Frontal cortex (tissue), 3 donors: ENCODE measurements at regions not wholly inside any gene's neighbourhood (a gene's known extent, or its start where the extent isn't known, plus 50 kb on each side); places are given as distances from the start of the nearest gene placed in this dataset.
A peak's percentile ranks its signal among the peaks of the same experiment; 100 is the strongest.

ENCODE experiments used
- DNase-seq, 2 donors: peaks; one replicate each; pipeline ENCODE4 v3.0.0; 2012; ENCODE audit warnings: low spot score in 2 of 2
- FAIRE-seq: peaks from 2 replicates; lab custom pipeline; 2012; peaks lifted over from hg19 to GRCh38; lab: Jason Lieb, UNC
- donor health status: control.
- donor health status: control.
- donor health status: control.

GRCh38 chr9:103371152-103371551, 376.0 kb downstream of the CYLC2 start:
- no peak for DNase-seq
- FAIRE-seq, result no peak

- FAIRE-seq (no peak), DNase-seq (no peak)
Observed at GRCh38 chr9:103372828-103373227, 377.7 kb downstream of the CYLC2 start.

- FAIRE-seq, result no peak
- DNase-seq, result no peak
Observed at GRCh38 chr9:103377667-103378066, 382.5 kb downstream of the CYLC2 start.

- DNase-seq (peak in 1 of 2 donors; percentile 3), FAIRE-seq (no peak)
Observed at GRCh38 chr9:103397868-103398600, 402.9 kb downstream of the CYLC2 start.

GRCh38 chr9:103399535-103399934, 404.4 kb downstream of the CYLC2 start:
- peak; percentile 88 for FAIRE-seq
- no peak for DNase-seq

GRCh38 chr9:103407260-103407659, 412.1 kb downstream of the CYLC2 start:
- FAIRE-seq (no peak), DNase-seq (no peak)

GRCh38 chr9:103410059-103410458, 414.9 kb downstream of the CYLC2 start:
- DNase-seq (no peak), FAIRE-seq (no peak)

- FAIRE-seq (no peak), DNase-seq (no peak)
Observed at GRCh38 chr9:103427696-103428095, 432.6 kb downstream of the CYLC2 start.

- FAIRE-seq (no peak), DNase-seq (no peak)
Observed at GRCh38 chr9:103430469-103430868, 435.3 kb downstream of the CYLC2 start.

- no peak for DNase-seq
- peak; percentile 26 for FAIRE-seq
Observed at GRCh38 chr9:103431809-103432208, 436.7 kb downstream of the CYLC2 start.

GRCh38 chr9:103444176-103444575, 449.0 kb downstream of the CYLC2 start:
- no peak for FAIRE-seq

GRCh38 chr9:103458826-103459225, 463.7 kb downstream of the CYLC2 start:
- FAIRE-seq (no peak), DNase-seq (no peak)

More at GRCh38 chr9:103444176-103444575, 449.0 kb downstream of the CYLC2 start:
- no peak for DNase-seq

- DNase-seq (no peak), FAIRE-seq (no peak)
Observed at GRCh38 chr9:103471241-103471640, 476.1 kb downstream of the CYLC2 start.

GRCh38 chr9:103474156-103474555, 479.0 kb downstream of the CYLC2 start:
- no peak for FAIRE-seq

GRCh38 chr9:103483471-103484096, 488.5 kb downstream of the CYLC2 start:
- no peak for FAIRE-seq
- DNase-seq, result no peak

More at GRCh38 chr9:103474156-103474555, 479.0 kb downstream of the CYLC2 start:
- no peak for DNase-seq

- DNase-seq, result no peak
- no peak for FAIRE-seq
Observed at GRCh38 chr9:103485138-103485537, 490.0 kb downstream of the CYLC2 start.

GRCh38 chr9:103514767-103515166, 519.6 kb downstream of the CYLC2 start:
- DNase-seq (no peak), FAIRE-seq (no peak)

GRCh38 chr9:103522409-103522808, 527.3 kb downstream of the CYLC2 start:
- peak; percentile 98 for FAIRE-seq
- DNase-seq, result no peak

- FAIRE-seq (no peak), DNase-seq (no peak)
Observed at GRCh38 chr9:103530934-103531333, 535.8 kb downstream of the CYLC2 start.

GRCh38 chr9:103533318-103533717, 538.2 kb downstream of the CYLC2 start:
- no peak for DNase-seq
- no peak for FAIRE-seq

GRCh38 chr9:103537426-103537825, 542.3 kb downstream of the CYLC2 start:
- DNase-seq, result no peak
- no peak for FAIRE-seq

- DNase-seq (no peak), FAIRE-seq (no peak)
Observed at GRCh38 chr9:103545260-103545659, 548.8 kb upstream of the SMC2 start.
